Trophoblast cell (in vitro differentiated cells and primary cell): ENCODE measurements at regions not wholly inside any gene's neighbourhood (a gene's known extent, or its start where the extent isn't known, plus 50 kb on each side); places are given as distances from the start of the nearest gene placed in this dataset.

Experiments used
- DNase-seq, 2 donors: peaks; one replicate each; pipeline ENCODE4 v3.0.0-alpha.2; 2016
- H2AFZ ChIP-seq: 2 replicates; pipeline ENCODE4 v1.6.1; 2013; ENCODE audit warnings: low read length, moderate library complexity, mild to moderate bottlenecking; ENCODE audit not compliant: insufficient read depth, poor library complexity
- H2AK5ac ChIP-seq: 2 replicates; pipeline ENCODE4 v1.6.1; 2013; ENCODE audit warnings: mild to moderate bottlenecking, low read length
- H2BK120ac ChIP-seq: 2 replicates; pipeline ENCODE4 v1.6.1; 2013; ENCODE audit warnings: low read length, mild to moderate bottlenecking, moderate library complexity; ENCODE audit not compliant: insufficient read depth, poor library complexity
- H2BK12ac ChIP-seq: 2 replicates; pipeline ENCODE4 v1.6.1; 2013; ENCODE audit warnings: mild to moderate bottlenecking, low read length, moderate library complexity
- H2BK5ac ChIP-seq: 2 replicates; pipeline ENCODE4 v1.6.1; 2013; ENCODE audit warnings: low read length, low read depth, moderate library complexity, mild to moderate bottlenecking; ENCODE audit not compliant: poor library complexity
- H3K14ac ChIP-seq: 2 replicates; pipeline ENCODE4 v1.6.1; 2013; ENCODE audit warnings: mild to moderate bottlenecking, low read length
- H3K18ac ChIP-seq: 2 replicates; pipeline ENCODE4 v1.6.1; 2013; ENCODE audit warnings: mild to moderate bottlenecking, low read length
- H3K23ac ChIP-seq: 2 replicates; pipeline ENCODE4 v1.6.1; 2013; ENCODE audit warnings: low read length
- H3K27ac ChIP-seq: 2 replicates; pipeline ENCODE4 v1.5.1; 2013; ENCODE audit warnings: low read depth, mild to moderate bottlenecking, inconsistent platforms, low read length, moderate library complexity
- H3K27me3 ChIP-seq: 2 replicates; pipeline ENCODE4 v1.6.1; 2013; ENCODE audit warnings: inconsistent platforms, mild to moderate bottlenecking, low read length, moderate library complexity; ENCODE audit not compliant: insufficient read depth
- H3K36me3 ChIP-seq, 2 experiments: 1 replicate in 1 of 2; 2 replicates in 1 of 2; pipeline ENCODE4 v1.6.1; 2013; ENCODE audit warnings: low read length in 2 of 2, mild to moderate bottlenecking in 2 of 2, moderate library complexity in 1 of 2; ENCODE audit not compliant: insufficient read depth in 2 of 2, control insufficient read depth in 1 of 2
- H3K4ac ChIP-seq: 2 replicates; pipeline ENCODE4 v1.6.1; 2013; ENCODE audit warnings: low read depth, mild to moderate bottlenecking, low read length, moderate library complexity
- H3K4me1 ChIP-seq, 2 experiments: 1 replicate in 1 of 2; 2 replicates in 1 of 2; pipeline ENCODE4 v1.6.1; 2013; ENCODE audit warnings: low read length in 2 of 2, mild to moderate bottlenecking in 2 of 2, moderate library complexity in 1 of 2; ENCODE audit not compliant: insufficient read depth in 2 of 2, control insufficient read depth in 1 of 2
- H3K4me2 ChIP-seq: 2 replicates; pipeline ENCODE4 v1.6.1; 2013; ENCODE audit warnings: inconsistent platforms, mild to moderate bottlenecking, low read length, moderate library complexity
- H3K4me3 ChIP-seq: 2 replicates; pipeline ENCODE4 v1.5.1; 2013; ENCODE audit warnings: mild to moderate bottlenecking, low read depth, low read length, inconsistent platforms
- H3K79me1 ChIP-seq: one replicate; pipeline ENCODE4 v1.6.1; 2013; ENCODE audit warnings: low read length
- H3K79me2 ChIP-seq: 2 replicates; pipeline ENCODE4 v1.6.1; 2013; ENCODE audit warnings: low read length, mild to moderate bottlenecking; ENCODE audit not compliant: control insufficient read depth, insufficient read depth, poor library complexity
- H3K9ac ChIP-seq: 2 replicates; pipeline ENCODE4 v1.6.1; 2013; ENCODE audit warnings: mild to moderate bottlenecking, low read length
- H3K9me3 ChIP-seq: 2 replicates; pipeline ENCODE4 v1.6.1; 2013; ENCODE audit warnings: low read depth, mild to moderate bottlenecking, control low read depth, inconsistent platforms, low read length; ENCODE audit not compliant: insufficient read depth
- H4K12ac ChIP-seq: 2 replicates; pipeline ENCODE4 v1.6.1; 2013; ENCODE audit warnings: low read depth, mild to moderate bottlenecking, low read length, moderate library complexity
- H4K8ac ChIP-seq: 2 replicates; pipeline ENCODE4 v1.6.1; 2013; ENCODE audit warnings: low read depth, mild to moderate bottlenecking, low read length, moderate library complexity
- H4K91ac ChIP-seq: one replicate; pipeline ENCODE4 v1.6.1; 2013; ENCODE audit warnings: low read depth, mild to moderate bottlenecking, low read length, moderate library complexity
- WGBS: extraction: QIAGEN DNeasy Blood & Tissue Kit; methylation state at CpG from one replicate; pipeline ENCODE4 v1.1.7; 2013; ENCODE audit warnings: missing lambda C conversion rate; ENCODE audit not compliant: insufficient read length, insufficient coverage; ENCODE audit errors: extremely low coverage; 5-methylcytosine and 5-hydroxymethylcytosine counted together

GRCh38 chr4:164081801-164082200 lies 587.3 kb downstream of the TMA16 start:
- Histone ChIP-seq H2BK120ac (no peak overlapping the region), H3K14ac (no peak overlapping the region), H3K18ac (no peak overlapping the region), H3K27me3 (no peaks in the 10 kb centered on the region), H3K79me2 (no peaks in the 10 kb centered on the region), H3K4ac (no peak overlapping the region), H2AK5ac (no peak overlapping the region), H4K12ac (no peak overlapping the region), H3K4me2 (no peak overlapping the region), H3K4me1 (no peaks in the 10 kb centered on the region), H3K79me1 (no peaks in the 10 kb centered on the region), H2BK12ac (no peak overlapping the region), H4K91ac (no peak overlapping the region), H3K9ac (no peak overlapping the region), H3K9me3 (no peaks in the 10 kb centered on the region), H2BK5ac (no peak overlapping the region), H3K27ac (no peak overlapping the region), H2AFZ (no peak overlapping the region), H4K8ac (no peak overlapping the region), H3K36me3 (no peaks in the 10 kb centered on the region), H3K4me3 (no peak overlapping the region), H3K23ac (no peak overlapping the region)
- no CpG with 5 or more reads among the region's 2 CpGs for WGBS
- DNase-seq, result no peak

GRCh38 chr4:164087733-164088132 lies 593.2 kb downstream of the TMA16 start:
- H3K79me1 ChIP-seq, result no peaks in the 10 kb centered on the region
- WGBS, result no CpG with 5 or more reads among the region's 3 CpGs
- no peak overlapping the region for H2BK120ac ChIP-seq
- no peak overlapping the region for H3K23ac ChIP-seq
- no peak overlapping the region for H3K27ac ChIP-seq
- H3K18ac ChIP-seq, result no peak overlapping the region
- no peak overlapping the region for H3K4me2 ChIP-seq
- no peak overlapping the region for H3K9ac ChIP-seq
- no peaks in the 10 kb centered on the region for H3K36me3 ChIP-seq
- H3K27me3 ChIP-seq, result no peaks in the 10 kb centered on the region
- no peak overlapping the region for H4K8ac ChIP-seq
- H3K4me1 ChIP-seq, result no peaks in the 10 kb centered on the region
- H2BK5ac ChIP-seq, result no peak overlapping the region
- H4K91ac ChIP-seq, result no peak overlapping the region
- no peak for DNase-seq
- H3K14ac ChIP-seq, result no peak overlapping the region
- no peaks in the 10 kb centered on the region for H3K9me3 ChIP-seq
- no peak overlapping the region for H4K12ac ChIP-seq
- H2AFZ ChIP-seq, result no peak overlapping the region
- no peak overlapping the region for H2BK12ac ChIP-seq
- H3K79me2 ChIP-seq, result no peaks in the 10 kb centered on the region
- no peak overlapping the region for H3K4me3 ChIP-seq
- no peak overlapping the region for H3K4ac ChIP-seq
- no peak overlapping the region for H2AK5ac ChIP-seq

GRCh38 chr4:164095313-164096110 lies 601.0 kb downstream of the TMA16 start:
- H2BK5ac ChIP-seq, result no peak overlapping the region
- no peak overlapping the region for H4K91ac ChIP-seq
- no peak overlapping the region for H3K27ac ChIP-seq
- WGBS, result no CpG with 5 or more reads among the region's 5 CpGs
- H3K4me3 ChIP-seq, result no peak overlapping the region
- H3K9me3 ChIP-seq, result no peaks in the 10 kb centered on the region
- H3K18ac ChIP-seq, result no peak overlapping the region
- H3K79me1 ChIP-seq, result no peaks in the 10 kb centered on the region
- H3K36me3 ChIP-seq, result no peaks in the 10 kb centered on the region
- H3K27me3 ChIP-seq, result no peaks in the 10 kb centered on the region
- H2AK5ac ChIP-seq, result no peak overlapping the region
- H3K79me2 ChIP-seq, result no peaks in the 10 kb centered on the region
- H3K4me1 ChIP-seq, result no peaks in the 10 kb centered on the region
- H3K9ac ChIP-seq, result no peak overlapping the region
- H2BK12ac ChIP-seq, result no peak overlapping the region
- no peak overlapping the region for H4K12ac ChIP-seq
- no peak overlapping the region for H3K4me2 ChIP-seq
- H2AFZ ChIP-seq, result no peak overlapping the region
- no peak overlapping the region for H3K14ac ChIP-seq
- no peak overlapping the region for H3K4ac ChIP-seq
- H4K8ac ChIP-seq, result no peak overlapping the region
- no peak for DNase-seq
- no peak overlapping the region for H3K23ac ChIP-seq
- no peak overlapping the region for H2BK120ac ChIP-seq

GRCh38 chr4:164096766-164097518 lies 602.5 kb downstream of the TMA16 start:
- Histone ChIP-seq H3K36me3 (no peaks in the 10 kb centered on the region), H3K14ac (no peak overlapping the region), H3K4me3 (no peak overlapping the region), H3K27ac (no peak overlapping the region), H2AFZ (no peak overlapping the region), H3K79me1 (no peaks in the 10 kb centered on the region), H2BK120ac (no peak overlapping the region), H3K9me3 (no peaks in the 10 kb centered on the region), H3K79me2 (no peaks in the 10 kb centered on the region), H4K8ac (no peak overlapping the region), H3K23ac (no peak overlapping the region), H3K9ac (no peak overlapping the region), H2BK12ac (no peak overlapping the region), H3K4me2 (no peak overlapping the region), H3K4ac (no peak overlapping the region), H3K27me3 (no peaks in the 10 kb centered on the region), H3K4me1 (no peaks in the 10 kb centered on the region), H3K18ac (no peak overlapping the region), H4K91ac (no peak overlapping the region), H2BK5ac (no peak overlapping the region), H4K12ac (no peak overlapping the region), H2AK5ac (no peak overlapping the region)
- no CpG with 5 or more reads among the region's 5 CpGs for WGBS
- DNase-seq, result no peak
